ENCODE measurements at regions not wholly inside any gene's neighbourhood (a gene's known extent, or its start where the extent isn't known, plus 50 kb on each side); places are given as distances from the start of the nearest gene placed in this dataset.

- Histone ChIP-seq H3K9me3 (ENCODE audit: control extremely low read depth in 1 of 3, control insufficient read depth in 2 of 3, insufficient read depth in 1 of 3, low read length in 2 of 3) (no peaks in the 10 kb centered on the region), H3K9ac (ENCODE audit: low read length) (no peak overlapping the region), H3K27ac (ENCODE audit: low read length in 2 of 2) (no peak overlapping the region), H2AFZ (ENCODE audit: insufficient read depth, low read depth, low read length, poor library complexity, severe bottlenecking) (no peak overlapping the region), H3K27me3 (replicated peaks in 1 of 4; ENCODE audit: control extremely low read depth in 1 of 4, control insufficient read depth in 3 of 4, insufficient read depth in 4 of 4, low read length in 3 of 4) (no peaks in the 10 kb centered on the region), H3K79me2 (ENCODE audit: control insufficient read depth, insufficient read depth, low read length) (no peaks in the 10 kb centered on the region), H3K4me3 (ENCODE audit: control extremely low read depth in 1 of 5, extremely low read depth in 1 of 5, insufficient read depth in 1 of 5, low read depth in 2 of 5, low read length in 4 of 5) (no peak overlapping the region), H4K20me1 (ENCODE audit: control insufficient read depth, insufficient read depth, low read length, poor library complexity, severe bottlenecking) (no peaks in the 10 kb centered on the region), H3K4me2 (replicated peaks; ENCODE audit: low read depth, low read length, poor library complexity, severe bottlenecking) (no peak overlapping the region), H3K36me3 (replicated peaks in 1 of 2; ENCODE audit: control extremely low read depth in 1 of 2, control insufficient read depth in 1 of 2, extremely low read depth in 1 of 2, insufficient read depth in 2 of 2, low read length in 1 of 2) (no peaks in the 10 kb centered on the region), H3K4me1 (ENCODE audit: control insufficient read depth in 2 of 2, insufficient read depth in 2 of 2, low read length in 2 of 2) (no peaks in the 10 kb centered on the region)
- POLR2A ChIA-PET, result no interaction called here
- H3K9me3 Mint-ChIP-seq (ENCODE audit: insufficient read depth), result no peaks in the 10 kb centered on the region
- no peak for TF ChIP-seq EZH2 (IDR thresholded peaks at IDR 0.05; ENCODE audit: borderline replicate concordance, insufficient read depth, low read depth, low read length, poor library complexity, severe bottlenecking)
- no peak for TF ChIP-seq CTCF (IDR thresholded peaks at IDR 0.05)
- DNase-seq, result no peak
- no peak for ATAC-seq (ENCODE audit: low read depth)
- intact Hi-C loops (cut with micrococcal nuclease), result no loop called here
- no peak overlapping the region for H3K4me3 Mint-ChIP-seq
- H3K27me3 Mint-ChIP-seq, result no peaks in the 10 kb centered on the region
- no peak overlapping the region for H3K27ac Mint-ChIP-seq
- CTCF ChIA-PET, result interaction anchor here (1.3 to 1.6 kb wide), 2 partner anchors 8 to 198 kb away, joined by 3 to 5 read pairs; no protein-coding TSS in a partner anchor
- H3K4me1 Mint-ChIP-seq, result no peaks in the 10 kb centered on the region
- WGBS (ENCODE audit: insufficient coverage), result no CpG with 5 or more reads among the region's 1 CpG
These were observed 193.9 kb upstream of the RASGEF1B start for GRCh38 chr4:81665649-81666048.

GRCh38 chr4:81665045-81665444 is 193.3 kb upstream of the RASGEF1B start:
- no peaks in the 10 kb centered on the region for H3K4me1 Mint-ChIP-seq
- DNase-seq (no peak), ATAC-seq (ENCODE audit: low read depth) (no peak)
- H3K27me3 ChIP-seq (replicated peaks in 1 of 4; ENCODE audit: control extremely low read depth in 1 of 4, control insufficient read depth in 3 of 4, insufficient read depth in 4 of 4, low read length in 3 of 4), result no peaks in the 10 kb centered on the region
- H3K79me2 ChIP-seq (ENCODE audit: control insufficient read depth, insufficient read depth, low read length), result no peaks in the 10 kb centered on the region
- H3K27ac Mint-ChIP-seq, result no peak overlapping the region
- H3K4me3 ChIP-seq (ENCODE audit: control extremely low read depth in 1 of 5, extremely low read depth in 1 of 5, insufficient read depth in 1 of 5, low read depth in 2 of 5, low read length in 4 of 5), result no peak overlapping the region
- TF ChIP-seq EZH2 (IDR thresholded peaks at IDR 0.05; ENCODE audit: borderline replicate concordance, insufficient read depth, low read depth, low read length, poor library complexity, severe bottlenecking) (no peak), CTCF (IDR thresholded peaks at IDR 0.05) (no peak)
- ChIA-PET POLR2A (no interaction called here), CTCF (interaction anchor here (1.3 to 1.6 kb wide), 2 partner anchors 8 to 198 kb away, joined by 3 to 5 read pairs; no protein-coding TSS in a partner anchor)
- intact Hi-C loops (cut with micrococcal nuclease), result no loop called here
- no peaks in the 10 kb centered on the region for H4K20me1 ChIP-seq (ENCODE audit: control insufficient read depth, insufficient read depth, low read length, poor library complexity, severe bottlenecking)
- no peak overlapping the region for H3K27ac ChIP-seq (ENCODE audit: low read length in 2 of 2)
- no peaks in the 10 kb centered on the region for H3K9me3 ChIP-seq (ENCODE audit: control extremely low read depth in 1 of 3, control insufficient read depth in 2 of 3, insufficient read depth in 1 of 3, low read length in 2 of 3)
- H3K4me3 Mint-ChIP-seq, result no peak overlapping the region
- H3K27me3 Mint-ChIP-seq, result no peaks in the 10 kb centered on the region
- H3K4me2 ChIP-seq (replicated peaks; ENCODE audit: low read depth, low read length, poor library complexity, severe bottlenecking), result no peak overlapping the region
- H3K4me1 ChIP-seq (ENCODE audit: control insufficient read depth in 2 of 2, insufficient read depth in 2 of 2, low read length in 2 of 2), result no peaks in the 10 kb centered on the region
- H3K9ac ChIP-seq (ENCODE audit: low read length), result no peak overlapping the region
- no peaks in the 10 kb centered on the region for H3K9me3 Mint-ChIP-seq (ENCODE audit: insufficient read depth)
- no peak overlapping the region for H2AFZ ChIP-seq (ENCODE audit: insufficient read depth, low read depth, low read length, poor library complexity, severe bottlenecking)
- H3K36me3 ChIP-seq (replicated peaks in 1 of 2; ENCODE audit: control extremely low read depth in 1 of 2, control insufficient read depth in 1 of 2, extremely low read depth in 1 of 2, insufficient read depth in 2 of 2, low read length in 1 of 2), result no peaks in the 10 kb centered on the region
